ENCODE measurements at regions not wholly inside any gene's neighbourhood (a gene's known extent, or its start where the extent isn't known, plus 50 kb on each side); places are given as distances from the start of the nearest gene placed in this dataset.
"Not testable (repeated sequence)": the region's sequence is repeated elsewhere in the genome, so short reads cannot be mapped to it uniquely, and the experiment has no call there.

- H3K4me3 ChIP-seq (ENCODE audit: low read depth, low read length) = no peak overlapping the region
- no peak for TF ChIP-seq CTCF (IDR thresholded peaks at IDR 0.05; ENCODE audit: borderline replicate concordance, insufficient read depth, low read depth, low read length)
Measured at GRCh38 chr2:226295681-226296080, 503.9 kb downstream of the IRS1 start.

- no peak for TF ChIP-seq CTCF (IDR thresholded peaks at IDR 0.05; ENCODE audit: borderline replicate concordance, insufficient read depth, low read depth, low read length)
- no peak overlapping the region for H3K4me3 ChIP-seq (ENCODE audit: low read depth, low read length)
Measured at GRCh38 chr2:226295123-226295522, 504.5 kb downstream of the IRS1 start.

- H3K4me3 ChIP-seq (ENCODE audit: low read depth, low read length) = not testable (repeated sequence)
Measured at GRCh38 chr2:226291281-226291680, 508.3 kb downstream of the IRS1 start.

GRCh38 chr2:226286916-226287315, 512.7 kb downstream of the IRS1 start:
- no peak overlapping the region for H3K4me3 ChIP-seq (ENCODE audit: low read depth, low read length)
- TF ChIP-seq CTCF (IDR thresholded peaks at IDR 0.05; ENCODE audit: borderline replicate concordance, insufficient read depth, low read depth, low read length) = no peak

GRCh38 chr2:226283796-226284195, 515.8 kb downstream of the IRS1 start:
- H3K4me3 ChIP-seq (ENCODE audit: low read depth, low read length) = no peak overlapping the region
- no peak for TF ChIP-seq CTCF (IDR thresholded peaks at IDR 0.05; ENCODE audit: borderline replicate concordance, insufficient read depth, low read depth, low read length)

GRCh38 chr2:226282151-226282550, 517.5 kb downstream of the IRS1 start:
- no peak for TF ChIP-seq CTCF (IDR thresholded peaks at IDR 0.05; ENCODE audit: borderline replicate concordance, insufficient read depth, low read depth, low read length)
- no peak overlapping the region for H3K4me3 ChIP-seq (ENCODE audit: low read depth, low read length)

GRCh38 chr2:226280136-226280535, 519.5 kb downstream of the IRS1 start:
- not testable (repeated sequence) for H3K4me3 ChIP-seq (ENCODE audit: low read depth, low read length)

GRCh38 chr2:226275215-226275614, 524.4 kb downstream of the IRS1 start:
- TF ChIP-seq CTCF (IDR thresholded peaks at IDR 0.05; ENCODE audit: borderline replicate concordance, insufficient read depth, low read depth, low read length) = no peak
- no peak overlapping the region for H3K4me3 ChIP-seq (ENCODE audit: low read depth, low read length)

Measured in GM12875 (cell line).